ENCODE measurements at regions not wholly inside any gene's neighbourhood (a gene's known extent, or its start where the extent isn't known, plus 50 kb on each side); places are given as distances from the start of the nearest gene placed in this dataset.

DNA sequence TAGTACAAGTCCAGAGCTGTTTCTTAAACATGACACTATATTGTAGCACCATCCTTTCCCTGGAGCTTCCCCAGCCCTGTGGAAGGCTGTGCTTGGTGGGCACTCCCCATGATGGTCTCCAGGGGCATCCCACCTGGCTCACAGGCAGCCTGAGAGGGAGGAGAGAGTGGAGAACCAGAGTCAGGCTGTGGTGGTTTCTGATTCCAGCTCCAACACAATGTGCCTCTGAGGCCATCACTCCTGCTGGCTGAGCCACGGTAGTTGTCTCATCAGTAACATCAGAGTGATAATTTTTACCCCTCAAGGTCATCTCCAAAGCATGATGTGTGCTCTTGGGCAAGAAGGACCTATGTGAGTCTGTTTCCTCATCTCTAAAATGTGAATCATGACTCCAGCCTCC lies 398.0 kb downstream of the CDK5RAP2 start:
- TF ChIP-seq CTCF (IDR thresholded peaks at IDR 0.05; ENCODE audit: low read depth, low read length), result no peak
- no peak for DNase-seq (ENCODE audit: extremely low read depth, low read depth)

- no peak for DNase-seq (ENCODE audit: extremely low read depth, low read depth)
- TF ChIP-seq CTCF (IDR thresholded peaks at IDR 0.05; ENCODE audit: low read depth, low read length), result no peak
Observed at GRCh38 chr9:120177121-120177520, 402.8 kb downstream of the CDK5RAP2 start.

GRCh38 chr9:120175031-120175430 lies 404.9 kb downstream of the CDK5RAP2 start:
- TF ChIP-seq CTCF (IDR thresholded peaks at IDR 0.05; ENCODE audit: low read depth, low read length), result no peak
- DNase-seq (ENCODE audit: extremely low read depth, low read depth), result no peak

DNA sequence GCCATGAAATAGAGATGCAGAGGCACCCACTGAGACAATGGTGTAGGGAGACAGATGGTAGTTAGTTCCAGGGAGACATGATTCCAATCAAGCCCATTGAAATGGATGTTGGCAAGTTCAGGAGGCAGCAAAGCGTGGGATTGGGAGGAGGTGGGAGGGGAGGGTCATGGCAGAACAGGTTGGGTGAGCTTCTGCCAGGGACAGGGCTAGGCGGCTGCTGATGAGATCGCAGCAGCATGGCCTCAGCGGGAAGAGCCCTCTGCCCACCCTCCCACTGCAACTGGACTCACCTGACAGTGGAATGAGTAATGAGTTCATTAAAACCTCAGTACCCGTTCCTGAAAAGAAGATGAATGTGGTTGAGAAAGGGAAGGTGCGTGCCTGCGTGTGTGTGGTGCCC lies 418.2 kb downstream of the CDK5RAP2 start:
- TF ChIP-seq CTCF (IDR thresholded peaks at IDR 0.05; ENCODE audit: low read depth, low read length), result no peak
- DNase-seq (ENCODE audit: extremely low read depth, low read depth), result no peak

DNA sequence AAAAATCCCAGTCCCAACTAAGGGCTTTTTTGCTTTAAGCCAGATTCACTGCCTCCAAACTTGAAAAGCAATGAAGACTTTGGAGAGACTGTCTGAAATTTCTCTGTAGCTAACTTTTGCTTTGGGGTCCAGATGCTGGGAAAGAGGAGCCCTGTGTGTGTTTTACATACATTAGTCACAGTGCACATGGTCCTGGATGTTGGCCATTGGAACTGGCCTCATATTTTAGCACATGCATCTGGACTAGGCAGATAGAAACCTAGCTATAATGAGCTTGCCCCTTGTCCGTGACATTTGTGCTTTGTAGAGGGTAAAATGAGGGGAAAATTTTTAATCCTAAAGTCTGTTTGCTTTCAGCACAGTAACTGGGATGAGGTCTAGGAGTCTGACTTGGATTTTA lies 421.7 kb downstream of the CDK5RAP2 start:
- DNase-seq (ENCODE audit: extremely low read depth, low read depth), result no peak
- no peak for TF ChIP-seq CTCF (IDR thresholded peaks at IDR 0.05; ENCODE audit: low read depth, low read length)

GRCh38 chr9:120156376-120156775 lies 423.6 kb downstream of the CDK5RAP2 start:
- TF ChIP-seq CTCF (IDR thresholded peaks at IDR 0.05; ENCODE audit: low read depth, low read length), result no peak

DNA sequence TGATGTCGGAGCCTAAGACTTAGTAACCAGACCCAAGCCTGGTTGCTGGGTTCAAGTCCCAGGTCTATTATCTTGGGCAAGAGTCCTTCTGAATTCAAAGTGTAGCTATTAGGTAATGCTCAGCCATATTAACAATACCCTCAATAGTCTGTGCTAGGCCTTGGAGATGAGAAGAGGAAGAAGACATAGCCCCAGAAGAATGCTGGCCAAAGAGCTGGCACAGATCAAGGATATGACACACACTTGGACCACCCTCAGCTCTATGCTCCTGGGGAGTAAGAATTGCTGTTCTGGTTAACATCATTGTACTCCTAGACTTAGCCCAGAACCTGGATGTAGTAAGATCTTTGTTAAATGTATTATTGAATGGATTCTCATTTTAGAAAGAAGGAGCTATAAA lies 426.7 kb downstream of the CDK5RAP2 start:
- no peak for TF ChIP-seq CTCF (IDR thresholded peaks at IDR 0.05; ENCODE audit: low read depth, low read length)
- no peak for DNase-seq (ENCODE audit: extremely low read depth, low read depth)

More at GRCh38 chr9:120156376-120156775, 423.6 kb downstream of the CDK5RAP2 start:
- DNase-seq (ENCODE audit: extremely low read depth, low read depth), result no peak
